CD4-positive, alpha-beta memory T cell (primary cell): ENCODE measurements at regions not wholly inside any gene's neighbourhood (a gene's known extent, or its start where the extent isn't known, plus 50 kb on each side); places are given as distances from the start of the nearest gene placed in this dataset.

Source experiments
- CTCF ChIA-PET: fragments of 350-600 bp; sonication (Branson Sonifier 250); formaldehyde crosslinking; loops from one replicate; lab custom pipeline; 2021; ENCODE audit warnings: inconsistent platforms; ENCODE audit not compliant: partially characterized antibody; lab: Charles Lee
- POLR2A ChIA-PET: fragments of 350-600 bp; sonication (Branson Sonifier 250); formaldehyde crosslinking; loops from one replicate; lab custom pipeline; 2021; ENCODE audit not compliant: partially characterized antibody; lab: Charles Lee
- DNase-seq, 5 donors: peaks; one replicate each; pipeline versions ENCODE4 v3.0.0 to v3.0.0-alpha.2; 2020 to 2022; ENCODE audit warnings: mixed read lengths in 1 of 5
- H3K27ac ChIP-seq: one replicate; pipeline ENCODE4 v1.7.0; 2013; ENCODE audit warnings: low read depth, low read length
- H3K27me3 ChIP-seq: 2 replicates; pipeline ENCODE4 v1.7.0; 2013; ENCODE audit warnings: mild to moderate bottlenecking, low read length, moderate library complexity; ENCODE audit not compliant: insufficient read depth
- H3K36me3 ChIP-seq: 2 replicates; pipeline ENCODE4 v1.7.0; 2013; ENCODE audit warnings: mild to moderate bottlenecking, low read length, moderate library complexity; ENCODE audit not compliant: insufficient read depth
- H3K4me1 ChIP-seq: 2 replicates; pipeline ENCODE4 v1.7.0; 2013; ENCODE audit warnings: mild to moderate bottlenecking, low read length, moderate library complexity; ENCODE audit not compliant: insufficient read depth
- H3K4me3 ChIP-seq, 2 donors: one replicate each; pipeline ENCODE4 v1.7.0; 2013; ENCODE audit warnings: low read length in 2 of 2, mild to moderate bottlenecking in 1 of 2
- H3K9me3 ChIP-seq, 2 donors: one replicate each; pipeline ENCODE4 v1.7.0; 2013; ENCODE audit warnings: low read length in 2 of 2, control low read depth in 1 of 2; ENCODE audit not compliant: control insufficient read depth in 1 of 2
- H3K27ac Mint-ChIP-seq, 7 donors: one replicate each; pipeline ENCODE4 v1.8.0; 2020 to 2021; ENCODE audit warnings: mixed read lengths in 7 of 7, mild to moderate bottlenecking in 6 of 7, inconsistent platforms in 3 of 7, moderate library complexity in 3 of 7
- H3K27me3 Mint-ChIP-seq, 2 donors: one replicate each; pipeline ENCODE4 v1.8.0; 2020 to 2021; ENCODE audit warnings: mixed read lengths in 2 of 2
- H3K36me3 Mint-ChIP-seq, 2 donors: one replicate each; pipeline ENCODE4 v1.8.0; 2020 to 2021; ENCODE audit warnings: mixed read lengths in 2 of 2, inconsistent platforms in 1 of 2, mild to moderate bottlenecking in 1 of 2
- H3K4me1 Mint-ChIP-seq, 4 donors: one replicate each; pipeline ENCODE4 v1.8.0; 2020 to 2021; ENCODE audit warnings: mixed read lengths in 4 of 4, mild to moderate bottlenecking in 1 of 4
- H3K4me3 Mint-ChIP-seq, 8 donors: one replicate each; pipeline ENCODE4 v1.8.0; 2020 to 2021; ENCODE audit warnings: mixed read lengths in 8 of 8, mild to moderate bottlenecking in 7 of 8, moderate library complexity in 6 of 8, inconsistent platforms in 3 of 8
- H3K9me3 Mint-ChIP-seq, 8 donors: one replicate each; pipeline ENCODE4 v1.8.0; 2020 to 2021; ENCODE audit warnings: mixed read lengths in 8 of 8, mild to moderate bottlenecking in 5 of 8, inconsistent platforms in 3 of 8, moderate library complexity in 1 of 8
- intact Hi-C: fragments of 100-400 bp; cut with micrococcal nuclease; formaldehyde crosslinking; loops from one replicate; pipeline ENCODE4 v1.15.1; 2023

- no peak overlapping the region for H3K27ac ChIP-seq
- peaks cover 3 to 17% (median 7%) of the 10 kb centered on the region in 8 donors for H3K9me3 Mint-ChIP-seq
- intact Hi-C loops, result no loop called here
Observed at GRCh38 chr5:25500635-25501034, 855.9 kb upstream of the CDH10 start.

GRCh38 chr5:25489834-25490538 is 845.2 kb upstream of the CDH10 start:
- H3K27me3 Mint-ChIP-seq, result no peaks in the 10 kb centered on the region
- CTCF ChIA-PET, result no interaction called here

More at GRCh38 chr5:25500635-25501034, 855.9 kb upstream of the CDH10 start:
- no peaks in the 10 kb centered on the region for H3K27me3 ChIP-seq
- ChIA-PET POLR2A (no interaction called here), CTCF (no interaction called here)
- no peaks in the 10 kb centered on the region for H3K4me1 Mint-ChIP-seq
- H3K36me3 ChIP-seq, result no peaks in the 10 kb centered on the region
- H3K4me3 ChIP-seq, result no peak overlapping the region
- H3K27ac Mint-ChIP-seq, result no peak overlapping the region
- no peaks in the 10 kb centered on the region for H3K27me3 Mint-ChIP-seq
- H3K4me3 Mint-ChIP-seq, result no peak overlapping the region
- no peaks in the 10 kb centered on the region for H3K36me3 Mint-ChIP-seq
- H3K4me1 ChIP-seq, result no peaks in the 10 kb centered on the region
- no peaks in the 10 kb centered on the region for H3K9me3 ChIP-seq
- no peak for DNase-seq

GRCh38 chr5:25488119-25488518 is 843.3 kb upstream of the CDH10 start:
- Mint-ChIP-seq H3K4me3 (no peak overlapping the region), H3K9me3 (peaks cover 2 to 20% (median 9%) of the 10 kb centered on the region in 8 donors), H3K27me3 (no peaks in the 10 kb centered on the region), H3K4me1 (no peaks in the 10 kb centered on the region), H3K36me3 (no peaks in the 10 kb centered on the region), H3K27ac (no peak overlapping the region)
- H3K27me3 ChIP-seq, result no peaks in the 10 kb centered on the region
- intact Hi-C loops, result no loop called here
- H3K36me3 ChIP-seq, result no peaks in the 10 kb centered on the region
- ChIA-PET POLR2A (no interaction called here), CTCF (no interaction called here)
- no peak for DNase-seq
- no peak overlapping the region for H3K4me3 ChIP-seq
- no peaks in the 10 kb centered on the region for H3K4me1 ChIP-seq
- no peak overlapping the region for H3K27ac ChIP-seq
- H3K9me3 ChIP-seq, result no peaks in the 10 kb centered on the region

More at GRCh38 chr5:25489834-25490538, 845.2 kb upstream of the CDH10 start:
- no peak for DNase-seq
- no peaks in the 10 kb centered on the region for H3K4me1 ChIP-seq
- H3K27me3 ChIP-seq, result no peaks in the 10 kb centered on the region
- Mint-ChIP-seq H3K27ac (no peak overlapping the region), H3K9me3 (peaks cover 2 to 20% (median 9%) of the 10 kb centered on the region in 8 donors), H3K36me3 (no peaks in the 10 kb centered on the region), H3K4me3 (no peak overlapping the region), H3K4me1 (no peaks in the 10 kb centered on the region)
- no peaks in the 10 kb centered on the region for H3K36me3 ChIP-seq
- intact Hi-C loops, result no loop called here
- POLR2A ChIA-PET, result no interaction called here
- H3K9me3 ChIP-seq, result no peaks in the 10 kb centered on the region
- no peak overlapping the region for H3K4me3 ChIP-seq
- H3K27ac ChIP-seq, result no peak overlapping the region

GRCh38 chr5:25484391-25484790 is 839.6 kb upstream of the CDH10 start:
- Histone ChIP-seq H3K36me3 (no peaks in the 10 kb centered on the region), H3K9me3 (no peaks in the 10 kb centered on the region), H3K4me3 (no peak overlapping the region), H3K27me3 (no peaks in the 10 kb centered on the region), H3K27ac (no peak overlapping the region), H3K4me1 (no peaks in the 10 kb centered on the region)
- H3K9me3 Mint-ChIP-seq, result peaks cover 2 to 13% (median 9%) of the 10 kb centered on the region in 8 donors
- no peak for DNase-seq
- intact Hi-C loops, result no loop called here
- no peak overlapping the region for H3K27ac Mint-ChIP-seq
- H3K27me3 Mint-ChIP-seq, result no peaks in the 10 kb centered on the region
- CTCF ChIA-PET, result no interaction called here
- no peaks in the 10 kb centered on the region for H3K4me1 Mint-ChIP-seq
- H3K4me3 Mint-ChIP-seq, result no peak overlapping the region
- POLR2A ChIA-PET, result no interaction called here
- H3K36me3 Mint-ChIP-seq, result no peaks in the 10 kb centered on the region

- H3K27ac ChIP-seq, result no peak overlapping the region
- H3K27me3 Mint-ChIP-seq, result no peaks in the 10 kb centered on the region
- intact Hi-C loops, result no loop called here
Observed at GRCh38 chr5:25481463-25481862, 836.7 kb upstream of the CDH10 start.

GRCh38 chr5:25459082-25459481 is 814.3 kb upstream of the CDH10 start:
- Mint-ChIP-seq H3K9me3 (peaks cover 4 to 24% (median 13%) of the 10 kb centered on the region in 8 donors), H3K36me3 (no peaks in the 10 kb centered on the region), H3K4me1 (no peaks in the 10 kb centered on the region), H3K27me3 (no peaks in the 10 kb centered on the region), H3K27ac (no peak overlapping the region), H3K4me3 (no peak overlapping the region)
- CTCF ChIA-PET, result no interaction called here
- H3K9me3 ChIP-seq, result no peaks in the 10 kb centered on the region
- intact Hi-C loops, result no loop called here
- no peaks in the 10 kb centered on the region for H3K36me3 ChIP-seq
- H3K4me3 ChIP-seq, result no peak overlapping the region
- no peaks in the 10 kb centered on the region for H3K4me1 ChIP-seq
- H3K27ac ChIP-seq, result no peak overlapping the region
- H3K27me3 ChIP-seq, result no peaks in the 10 kb centered on the region
- POLR2A ChIA-PET, result no interaction called here
- DNase-seq, result no peak

More at GRCh38 chr5:25481463-25481862, 836.7 kb upstream of the CDH10 start:
- Histone ChIP-seq H3K9me3 (peaks cover 0 to 4% of the 10 kb centered on the region in 2 donors), H3K36me3 (no peaks in the 10 kb centered on the region), H3K4me1 (no peaks in the 10 kb centered on the region), H3K4me3 (no peak overlapping the region), H3K27me3 (no peaks in the 10 kb centered on the region)
- no peak overlapping the region for H3K4me3 Mint-ChIP-seq
- peaks cover 0 to 10% (median 6%) of the 10 kb centered on the region in 8 donors for H3K9me3 Mint-ChIP-seq
- no peak for DNase-seq
- H3K27ac Mint-ChIP-seq, result no peak overlapping the region
- CTCF ChIA-PET, result no interaction called here
- no peaks in the 10 kb centered on the region for H3K36me3 Mint-ChIP-seq
- POLR2A ChIA-PET, result no interaction called here
- H3K4me1 Mint-ChIP-seq, result no peaks in the 10 kb centered on the region

GRCh38 chr5:25458628-25459027 is 813.9 kb upstream of the CDH10 start:
- Mint-ChIP-seq H3K4me3 (no peak overlapping the region), H3K9me3 (peaks cover 4 to 20% (median 11%) of the 10 kb centered on the region in 8 donors), H3K27me3 (no peaks in the 10 kb centered on the region), H3K36me3 (no peaks in the 10 kb centered on the region), H3K27ac (no peak overlapping the region), H3K4me1 (no peaks in the 10 kb centered on the region)
- no peak for DNase-seq
- no peak overlapping the region for H3K4me3 ChIP-seq
- intact Hi-C loops, result no loop called here
- H3K9me3 ChIP-seq, result no peaks in the 10 kb centered on the region
- no peaks in the 10 kb centered on the region for H3K4me1 ChIP-seq
- CTCF ChIA-PET, result no interaction called here
- H3K27me3 ChIP-seq, result no peaks in the 10 kb centered on the region
- no peak overlapping the region for H3K27ac ChIP-seq
- no peaks in the 10 kb centered on the region for H3K36me3 ChIP-seq
- POLR2A ChIA-PET, result no interaction called here
